ENCODE measurements at regions not wholly inside any gene's neighbourhood (a gene's known extent, or its start where the extent isn't known, plus 50 kb on each side); places are given as distances from the start of the nearest gene placed in this dataset.

- no peak for DNase-seq
These were observed 156.1 kb upstream of the VLDLR start for GRCh38 chr9:2465516-2465915.

- DNase-seq, result no peak
These were observed 155.6 kb upstream of the VLDLR start for GRCh38 chr9:2465921-2466460.

GRCh38 chr9:2466703-2467102, 154.9 kb upstream of the VLDLR start:
- no peak for DNase-seq

- no peak for DNase-seq
These were observed 151.8 kb upstream of the VLDLR start for GRCh38 chr9:2469681-2470221.

GRCh38 chr9:2473681-2474080, 147.9 kb upstream of the VLDLR start:
- no peak for DNase-seq

- no peak for DNase-seq
These were observed 143.8 kb upstream of the VLDLR start for GRCh38 chr9:2477755-2478154.

GRCh38 chr9:2478421-2478820, 143.2 kb upstream of the VLDLR start:
- no peak for DNase-seq

- DNase-seq, result no peak
These were observed 142.5 kb upstream of the VLDLR start for GRCh38 chr9:2479056-2479565.

- no peak for DNase-seq
These were observed 141.2 kb upstream of the VLDLR start for GRCh38 chr9:2480255-2480837.

GRCh38 chr9:2481216-2481615, 140.4 kb upstream of the VLDLR start:
- no peak for DNase-seq

- DNase-seq, result no peak
These were observed 134.6 kb upstream of the VLDLR start for GRCh38 chr9:2486988-2487387.

GRCh38 chr9:2489838-2490314, 131.7 kb upstream of the VLDLR start:
- no peak for DNase-seq

- DNase-seq, result no peak
These were observed 129.4 kb upstream of the VLDLR start for GRCh38 chr9:2492161-2492560.

- DNase-seq, result no peak
These were observed 128.5 kb upstream of the VLDLR start for GRCh38 chr9:2493109-2493508.

GRCh38 chr9:2493529-2493928, 128.1 kb upstream of the VLDLR start:
- no peak for DNase-seq

- no peak for DNase-seq
These were observed 127.0 kb upstream of the VLDLR start for GRCh38 chr9:2494562-2494961.

- DNase-seq, result no peak
These were observed 126.2 kb upstream of the VLDLR start for GRCh38 chr9:2495221-2496005.

- DNase-seq, result no peak
These were observed 125.4 kb upstream of the VLDLR start for GRCh38 chr9:2496169-2496568.

GRCh38 chr9:2496934-2497333, 124.7 kb upstream of the VLDLR start:
- no peak for DNase-seq

- no peak for DNase-seq
These were observed 123.8 kb upstream of the VLDLR start for GRCh38 chr9:2497666-2498400.

- no peak for DNase-seq
These were observed 119.4 kb upstream of the VLDLR start for GRCh38 chr9:2502210-2502609.

- no peak for DNase-seq
These were observed 118.8 kb upstream of the VLDLR start for GRCh38 chr9:2502760-2503159.

- no peak for DNase-seq
These were observed 115.3 kb upstream of the VLDLR start for GRCh38 chr9:2506321-2506720.
